ENCODE measurements at regions not wholly inside any gene's neighbourhood (a gene's known extent, or its start where the extent isn't known, plus 50 kb on each side); places are given as distances from the start of the nearest gene placed in this dataset.

GRCh38 chr5:2579126-2579525 is 172.4 kb downstream of the IRX2 start (continued):
- TF ChIP-seq CHD7 (IDR thresholded peaks at IDR 0.05; ENCODE audit: insufficient replicate concordance, low read length) (no peak), BACH1 (IDR thresholded peaks at IDR 0.05; ENCODE audit: low read length) (no peak), KDM4A (IDR thresholded peaks at IDR 0.05; ENCODE audit: low read depth, low read length, severe bottlenecking) (no peak), USF2 (IDR thresholded peaks at IDR 0.05; ENCODE audit: low read length) (no peak), HDAC6 (IDR thresholded peaks at IDR 0.05; ENCODE audit: low read depth, low read length) (no peak), JUN (IDR thresholded peaks at IDR 0.05; ENCODE audit: low read depth, low read length) (no peak), SAP30 (IDR thresholded peaks at IDR 0.05; ENCODE audit: insufficient read depth, insufficient replicate concordance, low read length) (no peak), CTBP2 (IDR thresholded peaks at IDR 0.05; ENCODE audit: borderline replicate concordance, insufficient read depth, insufficient read length, low read length) (no peak), SRF (IDR thresholded peaks at IDR 0.05; ENCODE audit: low read depth, low read length) (no peak)

All from H1 (cell line).